HepG2 (cell line): ENCODE measurements at regions not wholly inside any gene's neighbourhood (a gene's known extent, or its start where the extent isn't known, plus 50 kb on each side); places are given as distances from the start of the nearest gene placed in this dataset.

Experiments used
- ATAC-seq: fragments of 200-7000 bp; cut with Tn5 transposase; 3 replicates; pipeline ENCODE4 v1.9.1; 2020; ENCODE audit warnings: mild to moderate bottlenecking, moderate library complexity
- BruUV-seq: library from RNA; stranded (reverse); fragments of 400-500 nt; replicated peaks from 2 replicates; lab custom pipeline; 2021; lab: Mats Ljungman, UMichigan
- CTCF ChIA-PET: fragments of 300-600 bp; formaldehyde crosslinking; extraction: SDS; loops from one replicate; lab custom pipeline; 2021; ENCODE audit warnings: low total read pairs, inconsistent platforms, low intra/inter-chr PET ratio; lab: Yijun Ruan, JAX
- POLR2A ChIA-PET: fragments of 350-600 bp; sonication (Branson Sonifier 250); formaldehyde crosslinking; loops from one replicate; lab custom pipeline; 2020; ENCODE audit warnings: antibody characterized with exemption, inconsistent platforms; lab: Yijun Ruan, JAX
- DNase-seq: peaks from one replicate; pipeline ENCODE4 v3.0.0-alpha.2; 2015; ENCODE audit warnings: low spot score
- FAIRE-seq: peaks from 3 replicates; lab custom pipeline; 2011; peaks lifted over from hg19 to GRCh38; lab: Jason Lieb, UNC
- H2AFZ ChIP-seq: one replicate; pipeline ENCODE4 v1.6.1; 2011; ENCODE audit warnings: low read length, inconsistent platforms
- H3K27ac ChIP-seq: fragments of 300-600 bp; 3 replicates; pipeline ENCODE4 v1.8.0; 2011; ENCODE audit warnings: mixed run types, mild to moderate bottlenecking, mixed read lengths, low read length, inconsistent platforms; ENCODE audit not compliant: insufficient read depth; ENCODE audit errors: extremely low read length
- H3K27me3 ChIP-seq, 2 experiments: fragments of 200-600 bp in 1 of 2; 2 replicates in 1 of 2; 3 replicates in 1 of 2; pipeline versions ENCODE4 v1.6.0 to v1.8.0; 2011; ENCODE audit warnings: low read length in 2 of 2, mild to moderate bottlenecking in 2 of 2, moderate library complexity in 2 of 2, inconsistent platforms in 1 of 2; ENCODE audit not compliant: insufficient read depth in 2 of 2, control insufficient read depth in 1 of 2
- H3K36me3 ChIP-seq, 2 experiments: fragments of 200-600 bp in 1 of 2; replicated peaks in 1 of 2; 2 replicates in 1 of 2; 3 replicates in 1 of 2; pipeline versions ENCODE4 v1.5.1 to v1.8.0; 2011; ENCODE audit warnings: low read length in 2 of 2, inconsistent platforms in 1 of 2; ENCODE audit not compliant: insufficient read depth in 2 of 2, control insufficient read depth in 1 of 2
- H3K4me1 ChIP-seq: 2 replicates; pipeline ENCODE4 v1.5.1; 2012; ENCODE audit warnings: low read length, inconsistent platforms; ENCODE audit not compliant: insufficient read depth
- H3K4me2 ChIP-seq: 2 replicates; pipeline ENCODE4 v1.6.0; 2011; ENCODE audit warnings: low read depth, low read length, inconsistent platforms
- H3K4me3 ChIP-seq, 3 experiments: fragments of 200-600 bp in 1 of 3; sonication (generic), shearing (Covaris generic) in 1 of 3; replicated peaks in 1 of 3; 2 replicates each; pipeline ENCODE4 v1.5.1; 2011 to 2016; ENCODE audit warnings: low read length in 3 of 3, inconsistent platforms in 2 of 3, low read depth in 2 of 3, mild to moderate bottlenecking in 2 of 3, control low read depth in 1 of 3, mixed read lengths in 1 of 3; ENCODE audit not compliant: insufficient read depth in 1 of 3
- H3K79me2 ChIP-seq: one replicate; pipeline ENCODE4 v1.6.1; 2011; ENCODE audit warnings: low read length, inconsistent platforms; ENCODE audit not compliant: insufficient read depth
- H3K9ac ChIP-seq: 2 replicates; pipeline ENCODE4 v1.6.0; 2011; ENCODE audit warnings: mild to moderate bottlenecking, low read depth, low read length, inconsistent platforms; ENCODE audit not compliant: insufficient read depth
- H3K9me3 ChIP-seq: 2 replicates; pipeline ENCODE4 v1.5.1; 2012; ENCODE audit warnings: mild to moderate bottlenecking, low read length
- H4K20me1 ChIP-seq: 2 replicates; pipeline ENCODE4 v1.6.0; 2011; ENCODE audit warnings: inconsistent platforms, mild to moderate bottlenecking, low read length, moderate library complexity; ENCODE audit not compliant: insufficient read depth
- CEBPB ChIP-seq: IDR thresholded peaks from 2 replicates; pipeline ENCODE4 v1.6.1; 2011; ENCODE audit warnings: low read depth, low read length, improper control_type of control experiment, borderline replicate concordance
- FOXP1 ChIP-seq, 2 experiments: fragments of 450-650 bp in 1 of 2; IDR thresholded peaks; 2 replicates each; pipeline ENCODE4 v1.6.1; 2017 to 2018; ENCODE audit warnings: antibody characterized with exemption in 1 of 2
- MAX ChIP-seq: IDR thresholded peaks from 2 replicates; pipeline ENCODE4 v1.6.1; 2012; ENCODE audit warnings: inconsistent platforms
- POLR2G ChIP-seq: fragments of 200-400 bp; formaldehyde crosslinking; IDR thresholded peaks from 2 replicates; pipeline ENCODE4 v1.6.1; 2018; ENCODE audit warnings: mild to moderate bottlenecking, low read depth, low read length, moderate library complexity
- TCF12 ChIP-seq, 2 experiments: fragments of 450-650 bp in 1 of 2; sonication (generic) in 1 of 2; formaldehyde crosslinking in 1 of 2; IDR thresholded peaks; 2 replicates each; pipeline versions ENCODE4 v1.6.1 to v1.8.0; 2017 to 2022; ENCODE audit warnings: antibody characterized with exemption in 1 of 2, mild to moderate bottlenecking in 1 of 2, missing genetic modification reagents in 1 of 2, moderate library complexity in 1 of 2
- TCF7L2 ChIP-seq: IDR thresholded peaks from 2 replicates; pipeline ENCODE4 v1.6.1; 2011; ENCODE audit warnings: mild to moderate bottlenecking, low read depth, low read length, moderate library complexity
- TEF ChIP-seq: sonication (generic); formaldehyde crosslinking; IDR thresholded peaks from 2 replicates; pipeline ENCODE4 v1.5.0; 2020; ENCODE audit warnings: missing genetic modification reagents
- TERF1 ChIP-seq: sonication (generic); formaldehyde crosslinking; IDR thresholded peaks from 2 replicates; pipeline ENCODE4 v1.8.0; 2022; ENCODE audit warnings: mild to moderate bottlenecking, missing genetic modification reagents, moderate library complexity
- ZBTB40 ChIP-seq, 2 experiments: fragments of 450-650 bp in 1 of 2; sonication (generic) in 1 of 2; formaldehyde crosslinking in 1 of 2; IDR thresholded peaks; 2 replicates each; pipeline versions ENCODE4 v1.6.1 to v1.8.0; 2016 to 2022; ENCODE audit warnings: antibody characterized with exemption in 1 of 2, mild to moderate bottlenecking in 1 of 2, missing genetic modification reagents in 1 of 2
- ZNF235 ChIP-seq: sonication (generic); formaldehyde crosslinking; IDR thresholded peaks from 2 replicates; pipeline ENCODE4 v1.8.1; 2023; ENCODE audit warnings: mild to moderate bottlenecking, missing genetic modification reagents, borderline replicate concordance
- ZNF33B ChIP-seq: sonication (generic); formaldehyde crosslinking; IDR thresholded peaks from 2 replicates; pipeline ENCODE4 v1.5.1; 2020; ENCODE audit warnings: mild to moderate bottlenecking, missing genetic modification reagents
- WGBS: methylation state at CpG from one replicate; pipeline ENCODE4 v1.1.6; 2017; ENCODE audit warnings: low lambda C conversion rate; 5-methylcytosine and 5-hydroxymethylcytosine counted together
- in situ Hi-C: cut with HindIII; loops from 2 replicates; pipeline ENCODE4 v1.10.0; 2017; ENCODE audit warnings: low pct_unique_long_range_greater_than_20kb; ENCODE audit not compliant: extremely low pct_ligation_motif_present
- intact Hi-C: fragments of 100-400 bp; cut with micrococcal nuclease; formaldehyde crosslinking; loops from one replicate; pipeline ENCODE4 v1.10.0; 2022; ENCODE audit not compliant: unreplicated experiment

- no peaks in the 10 kb centered on the region for H3K36me3 ChIP-seq
- no TSS peak for BruUV-seq
- H3K4me3 ChIP-seq: no peak overlapping the region
- POLR2A ChIA-PET: no interaction called here
- H2AFZ ChIP-seq: no peak overlapping the region
- no peaks in the 10 kb centered on the region for H3K9me3 ChIP-seq
- in situ Hi-C loops: no loop called here
- H3K27me3 ChIP-seq: peaks cover 2 to 24% of the 10 kb centered on the region in 2 experiments; a peak in 3 of 5 replicates
- no peak overlapping the region for H3K27ac ChIP-seq
- FAIRE-seq: no peak
- no peak for ATAC-seq
- no peaks in the 10 kb centered on the region for H4K20me1 ChIP-seq
- intact Hi-C loops: no loop called here
- no peaks in the 10 kb centered on the region for H3K79me2 ChIP-seq
- no peak overlapping the region for H3K9ac ChIP-seq
- H3K4me1 ChIP-seq: no peaks in the 10 kb centered on the region
- CTCF ChIA-PET: no interaction called here
- DNase-seq: no peak
- no peak overlapping the region for H3K4me2 ChIP-seq
- WGBS: 0% methylated on average over 6 of the region's 6 CpGs
- TF ChIP-seq ZNF235 (no peak), TEF (CRISPR knock-in tag) (no peak), TCF12 (IDR thresholded peaks at IDR 0.05) (no peak), TCF12 (CRISPR knock-in tag; IDR thresholded peaks at IDR 0.05) (no peak), ZNF33B (CRISPR knock-in tag) (no peak), POLR2G (no peak), TERF1 (CRISPR knock-in tag) (no peak), ZBTB40 (IDR thresholded peaks at IDR 0.05) (no peak), ZBTB40 (CRISPR knock-in tag; IDR thresholded peaks at IDR 0.05) (no peak), FOXP1 (IDR thresholded peaks at IDR 0.05) (no peak), FOXP1 (CRISPR knock-in tag; IDR thresholded peaks at IDR 0.05) (no peak), MAX (no peak), TCF7L2 (no peak), CEBPB (no peak)
Observed at GRCh38 chr17:55567240-55568214, 56.3 kb upstream of the SMIM36 start.
